Suprapubic skin (tissue), 4 donors: ENCODE measurements at regions not wholly inside any gene's neighbourhood (a gene's known extent, or its start where the extent isn't known, plus 50 kb on each side); places are given as distances from the start of the nearest gene placed in this dataset.

Experiments
- DNase-seq, 2 donors: peaks; one replicate each; pipeline ENCODE4 v3.0.0-alpha.2; 2019; ENCODE audit warnings: low spot score in 2 of 2
- H3K27ac ChIP-seq: fragments of 200-600 bp; sonication (generic); one replicate; pipeline ENCODE4 v1.5.1; 2019
- H3K27me3 ChIP-seq: fragments of 200-600 bp; sonication (generic); one replicate; pipeline ENCODE4 v1.5.1; 2019
- H3K36me3 ChIP-seq: fragments of 200-600 bp; sonication (generic); one replicate; pipeline ENCODE4 v1.5.1; 2019
- H3K4me1 ChIP-seq: fragments of 200-600 bp; sonication (generic); one replicate; pipeline ENCODE4 v1.5.1; 2019
- H3K4me3 ChIP-seq: fragments of 200-600 bp; sonication (generic); one replicate; pipeline ENCODE4 v1.5.1; 2019; ENCODE audit warnings: mild to moderate bottlenecking
- H3K9me3 ChIP-seq: fragments of 200-600 bp; sonication (generic); one replicate; pipeline ENCODE4 v1.5.1; 2019
- CTCF ChIP-seq, 2 donors: fragments of 200-600 bp in 1 of 2; fragments of 450-650 bp in 1 of 2; sonication (generic) in 1 of 2; IDR thresholded peaks; one replicate each; pipeline ENCODE4 v1.5.1; 2016 to 2019; ENCODE audit warnings: antibody characterized with exemption in 2 of 2, mild to moderate bottlenecking in 1 of 2, moderate library complexity in 1 of 2
- EP300 ChIP-seq: sonication (generic); formaldehyde crosslinking; IDR thresholded peaks from one replicate; pipeline ENCODE4 v1.6.1; 2017; ENCODE audit warnings: antibody characterized with exemption
- POLR2A ChIP-seq, 2 donors: fragments of 450-650 bp; IDR thresholded peaks; one replicate each; pipeline ENCODE4 v1.6.1; 2017; ENCODE audit warnings: antibody characterized with exemption in 2 of 2, mild to moderate bottlenecking in 2 of 2, moderate library complexity in 2 of 2
- POLR2AphosphoS5 ChIP-seq, 3 donors: sonication (generic); formaldehyde crosslinking; IDR thresholded peaks; one replicate each; pipeline ENCODE4 v1.6.1; 2017; ENCODE audit warnings: antibody characterized with exemption in 3 of 3
- WGBS: methylation state at CpG from one replicate; pipeline ENCODE4 v1.1.5; 2018; 5-methylcytosine and 5-hydroxymethylcytosine counted together

GRCh38 chr12:24724814-24725213 is 224.1 kb downstream of the BCAT1 start:
- TF ChIP-seq POLR2AphosphoS5 (IDR thresholded peaks at IDR 0.05) (no peak), CTCF (IDR thresholded peaks at IDR 0.05) (no peak), EP300 (no peak), POLR2A (IDR thresholded peaks at IDR 0.05) (no peak)
- 85% methylated on average over 5 of the region's 5 CpGs for WGBS
- Histone ChIP-seq H3K27ac (no peak overlapping the region), H3K4me3 (no peak overlapping the region), H3K4me1 (no peaks in the 10 kb centered on the region), H3K36me3 (no peaks in the 10 kb centered on the region), H3K27me3 (no peaks in the 10 kb centered on the region), H3K9me3 (no peaks in the 10 kb centered on the region)
- no peak for DNase-seq

GRCh38 chr12:24723759-24724158 is 225.1 kb downstream of the BCAT1 start:
- no peak overlapping the region for H3K4me3 ChIP-seq
- no peaks in the 10 kb centered on the region for H3K9me3 ChIP-seq
- no peak for DNase-seq
- H3K36me3 ChIP-seq, result no peaks in the 10 kb centered on the region
- H3K27ac ChIP-seq, result no peak overlapping the region
- TF ChIP-seq EP300 (no peak), POLR2A (IDR thresholded peaks at IDR 0.05) (no peak), POLR2AphosphoS5 (IDR thresholded peaks at IDR 0.05) (no peak), CTCF (IDR thresholded peaks at IDR 0.05) (no peak)
- H3K27me3 ChIP-seq, result no peaks in the 10 kb centered on the region
- no peaks in the 10 kb centered on the region for H3K4me1 ChIP-seq

- TF ChIP-seq POLR2AphosphoS5 (IDR thresholded peaks at IDR 0.05) (no peak), CTCF (IDR thresholded peaks at IDR 0.05) (no peak), EP300 (no peak), POLR2A (IDR thresholded peaks at IDR 0.05) (no peak)
- Histone ChIP-seq H3K36me3 (no peaks in the 10 kb centered on the region), H3K27me3 (no peaks in the 10 kb centered on the region), H3K4me3 (no peak overlapping the region), H3K4me1 (no peaks in the 10 kb centered on the region), H3K9me3 (no peaks in the 10 kb centered on the region), H3K27ac (no peak overlapping the region)
- DNase-seq, result no peak
Observed at GRCh38 chr12:24721191-24721590, 227.7 kb downstream of the BCAT1 start.

DNA sequence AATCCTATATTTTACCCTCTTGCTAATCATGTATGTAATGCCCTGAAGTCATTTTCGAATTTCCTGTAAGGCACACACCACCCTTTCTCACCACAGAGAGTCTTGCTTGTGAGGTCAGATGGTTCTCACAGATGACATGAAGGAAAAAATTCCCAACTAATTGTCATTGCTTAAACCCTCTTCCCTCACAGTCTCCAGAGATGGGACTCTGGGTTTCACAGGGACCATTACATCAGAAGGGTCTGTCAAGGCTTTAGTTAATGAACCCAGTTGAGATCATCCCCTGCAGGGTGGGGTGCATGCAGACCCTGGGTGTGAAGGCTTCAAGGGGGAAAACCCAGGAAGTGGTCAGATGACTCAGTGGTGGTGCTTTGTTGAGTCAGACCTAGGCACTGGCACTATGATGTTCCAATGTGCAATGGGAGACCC is 229.6 kb downstream of the BCAT1 start:
- Histone ChIP-seq H3K27ac (no peak overlapping the region), H3K27me3 (no peaks in the 10 kb centered on the region), H3K36me3 (no peaks in the 10 kb centered on the region), H3K4me1 (no peaks in the 10 kb centered on the region), H3K4me3 (no peak overlapping the region), H3K9me3 (no peaks in the 10 kb centered on the region)
- TF ChIP-seq POLR2AphosphoS5 (IDR thresholded peaks at IDR 0.05), result no peak
- TF ChIP-seq POLR2A (IDR thresholded peaks at IDR 0.05), result no peak
- no peak for TF ChIP-seq EP300
- TF ChIP-seq CTCF (IDR thresholded peaks at IDR 0.05), result no peak
- WGBS, result 58% methylated on average over 1 of the region's 1 CpG
- DNase-seq, result no peak

- H3K9me3 ChIP-seq, result no peaks in the 10 kb centered on the region
- no peak for TF ChIP-seq POLR2A (IDR thresholded peaks at IDR 0.05)
- no peak for TF ChIP-seq EP300
- no peak for TF ChIP-seq POLR2AphosphoS5 (IDR thresholded peaks at IDR 0.05)
- TF ChIP-seq CTCF (IDR thresholded peaks at IDR 0.05), result no peak
- no peak for DNase-seq
- no peak overlapping the region for H3K4me3 ChIP-seq
- H3K4me1 ChIP-seq, result no peaks in the 10 kb centered on the region
- H3K36me3 ChIP-seq, result no peaks in the 10 kb centered on the region
- H3K27me3 ChIP-seq, result no peaks in the 10 kb centered on the region
- WGBS, result 34% methylated on average over 1 of the region's 1 CpG
- no peak overlapping the region for H3K27ac ChIP-seq
Observed at GRCh38 chr12:24718617-24719016, 230.3 kb downstream of the BCAT1 start.
